ENCODE measurements at regions not wholly inside any gene's neighbourhood (a gene's known extent, or its start where the extent isn't known, plus 50 kb on each side); places are given as distances from the start of the nearest gene placed in this dataset.

DNA sequence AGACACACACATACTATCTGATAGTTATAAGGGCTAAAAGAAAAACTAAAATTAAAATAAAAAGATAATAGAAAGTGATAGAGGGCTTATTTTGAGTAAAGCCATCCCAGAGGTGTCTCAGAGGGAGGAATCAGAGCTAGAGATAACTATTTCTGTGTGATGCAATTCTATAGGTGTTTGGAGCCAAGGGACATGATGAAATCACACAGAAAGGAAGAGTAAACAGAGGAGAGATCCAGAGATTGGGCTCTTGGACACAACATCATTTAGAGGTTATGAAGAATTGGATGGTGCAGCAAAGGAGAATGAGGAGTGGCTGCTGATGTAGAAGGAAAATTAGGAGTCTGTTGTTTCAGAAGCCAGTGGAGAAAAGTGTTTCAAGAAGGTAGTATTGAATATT, 393.5 kb downstream of the DIRAS2 start:
- Histone ChIP-seq H3K4me1 (ENCODE audit: insufficient read depth, low read length, severe bottlenecking) (no peaks in the 10 kb centered on the region), H3K79me2 (ENCODE audit: insufficient read depth, low read length) (no peaks in the 10 kb centered on the region), H4K20me1 (ENCODE audit: insufficient read depth, low read length) (no peaks in the 10 kb centered on the region), H3K4me2 (ENCODE audit: low read length) (no peak overlapping the region), H3F3A (ENCODE audit: insufficient read depth, low read length) (no peaks in the 10 kb centered on the region), H3K9ac (ENCODE audit: low read length) (no peak overlapping the region), H3K4me3 (ENCODE audit: low read depth, low read length, poor library complexity, severe bottlenecking) (no peak overlapping the region), H3K36me3 (ENCODE audit: insufficient read depth, low read length) (no peaks in the 10 kb centered on the region), H3K27ac (ENCODE audit: low read depth, low read length, poor library complexity, severe bottlenecking) (no peak overlapping the region), H3K27me3 (ENCODE audit: insufficient read depth, low read length) (no peaks in the 10 kb centered on the region), H3K9me3 (ENCODE audit: low read length) (no peaks in the 10 kb centered on the region), H2AFZ (ENCODE audit: low read length) (no peak overlapping the region), H3K9me2 (ENCODE audit: low read depth, low read length) (no peaks in the 10 kb centered on the region)
- TF ChIP-seq, protein P1, sequence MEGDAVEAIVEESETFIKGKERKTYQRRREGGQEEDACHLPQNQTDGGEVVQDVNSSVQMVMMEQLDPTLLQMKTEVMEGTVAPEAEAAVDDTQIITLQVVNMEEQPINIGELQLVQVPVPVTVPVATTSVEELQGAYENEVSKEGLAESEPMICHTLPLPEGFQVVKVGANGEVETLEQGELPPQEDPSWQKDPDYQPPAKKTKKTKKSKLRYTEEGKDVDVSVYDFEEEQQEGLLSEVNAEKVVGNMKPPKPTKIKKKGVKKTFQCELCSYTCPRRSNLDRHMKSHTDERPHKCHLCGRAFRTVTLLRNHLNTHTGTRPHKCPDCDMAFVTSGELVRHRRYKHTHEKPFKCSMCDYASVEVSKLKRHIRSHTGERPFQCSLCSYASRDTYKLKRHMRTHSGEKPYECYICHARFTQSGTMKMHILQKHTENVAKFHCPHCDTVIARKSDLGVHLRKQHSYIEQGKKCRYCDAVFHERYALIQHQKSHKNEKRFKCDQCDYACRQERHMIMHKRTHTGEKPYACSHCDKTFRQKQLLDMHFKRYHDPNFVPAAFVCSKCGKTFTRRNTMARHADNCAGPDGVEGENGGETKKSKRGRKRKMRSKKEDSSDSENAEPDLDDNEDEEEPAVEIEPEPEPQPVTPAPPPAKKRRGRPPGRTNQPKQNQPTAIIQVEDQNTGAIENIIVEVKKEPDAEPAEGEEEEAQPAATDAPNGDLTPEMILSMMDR (IDR thresholded peaks at IDR 0.05; ENCODE audit: low read length), result no peak
- TF ChIP-seq EZH2 (IDR thresholded peaks at IDR 0.05; ENCODE audit: borderline replicate concordance, low read length), result no peak

DNA sequence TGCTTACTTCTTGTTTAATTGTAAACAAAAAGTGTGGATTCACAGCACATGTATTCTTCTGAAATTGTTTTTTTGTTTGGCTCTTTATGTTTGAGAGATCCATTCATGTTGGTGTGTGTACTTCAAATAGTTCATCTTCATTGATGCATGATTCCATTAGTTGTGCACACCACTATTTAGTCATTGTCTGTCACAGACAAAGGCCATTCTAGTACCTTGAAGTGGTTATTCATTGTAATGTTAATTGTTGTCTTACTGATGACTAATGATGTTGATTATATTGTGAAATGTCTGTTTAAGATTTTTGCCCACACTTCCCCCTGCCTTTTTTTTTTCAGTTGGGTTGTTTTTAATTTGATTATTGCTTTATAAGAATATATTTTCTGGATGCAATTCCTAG, 391.3 kb downstream of the DIRAS2 start:
- no peak overlapping the region for H3K4me3 ChIP-seq (ENCODE audit: low read depth, low read length, poor library complexity, severe bottlenecking)
- TF ChIP-seq, protein P1 (IDR thresholded peaks at IDR 0.05; ENCODE audit: low read length), result no peak
- H3K4me2 ChIP-seq (ENCODE audit: low read length), result no peak overlapping the region
- H3K9me3 ChIP-seq (ENCODE audit: low read length), result no peaks in the 10 kb centered on the region
- no peak overlapping the region for H3K27ac ChIP-seq (ENCODE audit: low read depth, low read length, poor library complexity, severe bottlenecking)
- H3K79me2 ChIP-seq (ENCODE audit: insufficient read depth, low read length), result no peaks in the 10 kb centered on the region
- H2AFZ ChIP-seq (ENCODE audit: low read length), result no peak overlapping the region
- H3F3A ChIP-seq (ENCODE audit: insufficient read depth, low read length), result no peaks in the 10 kb centered on the region
- no peaks in the 10 kb centered on the region for H3K36me3 ChIP-seq (ENCODE audit: insufficient read depth, low read length)
- H3K9me2 ChIP-seq (ENCODE audit: low read depth, low read length), result no peaks in the 10 kb centered on the region
- H4K20me1 ChIP-seq (ENCODE audit: insufficient read depth, low read length), result no peaks in the 10 kb centered on the region
- H3K4me1 ChIP-seq (ENCODE audit: insufficient read depth, low read length, severe bottlenecking), result no peaks in the 10 kb centered on the region
- no peak overlapping the region for H3K9ac ChIP-seq (ENCODE audit: low read length)
- H3K27me3 ChIP-seq (ENCODE audit: insufficient read depth, low read length), result no peaks in the 10 kb centered on the region

DNA sequence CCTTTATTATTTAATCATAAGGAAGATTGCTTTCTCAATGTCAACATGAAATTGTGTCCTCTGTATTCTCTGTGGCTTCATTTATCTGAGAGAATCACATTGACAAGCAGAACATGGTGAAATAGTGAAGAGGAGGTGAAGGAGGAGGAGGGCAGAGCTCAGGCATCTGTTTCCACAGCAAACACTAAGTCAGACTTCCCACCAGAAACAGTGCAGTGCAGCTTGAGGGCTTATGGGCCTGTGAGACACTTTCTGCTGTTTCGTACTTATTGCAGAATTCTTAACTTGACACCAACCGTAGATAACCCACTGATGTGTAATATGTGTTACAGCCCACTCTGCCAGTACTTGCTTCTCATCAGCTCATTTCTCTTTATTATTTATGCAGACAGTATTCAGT, 386.3 kb downstream of the DIRAS2 start:
- Histone ChIP-seq H3K36me3 (ENCODE audit: insufficient read depth, low read length) (no peaks in the 10 kb centered on the region), H4K20me1 (ENCODE audit: insufficient read depth, low read length) (no peaks in the 10 kb centered on the region), H3K4me1 (ENCODE audit: insufficient read depth, low read length, severe bottlenecking) (no peaks in the 10 kb centered on the region), H3K27ac (ENCODE audit: low read depth, low read length, poor library complexity, severe bottlenecking) (no peak overlapping the region), H2AFZ (ENCODE audit: low read length) (no peak overlapping the region), H3K4me2 (ENCODE audit: low read length) (no peak overlapping the region), H3K27me3 (ENCODE audit: insufficient read depth, low read length) (no peaks in the 10 kb centered on the region; the same call in 1 of the 2 replicates), H3K4me3 (ENCODE audit: low read depth, low read length, poor library complexity, severe bottlenecking) (no peak overlapping the region), H3F3A (ENCODE audit: insufficient read depth, low read length) (no peaks in the 10 kb centered on the region), H3K9ac (ENCODE audit: low read length) (no peak overlapping the region), H3K9me2 (ENCODE audit: low read depth, low read length) (no peaks in the 10 kb centered on the region), H3K9me3 (ENCODE audit: low read length) (no peaks in the 10 kb centered on the region), H3K79me2 (ENCODE audit: insufficient read depth, low read length) (no peaks in the 10 kb centered on the region)
- TF ChIP-seq, protein P1 (IDR thresholded peaks at IDR 0.05; ENCODE audit: low read length), result no peak
- no peak for TF ChIP-seq EZH2 (IDR thresholded peaks at IDR 0.05; ENCODE audit: borderline replicate concordance, low read length)

Data from OCI-LY1 (cell line).